ENCODE measurements at regions not wholly inside any gene's neighbourhood (a gene's known extent, or its start where the extent isn't known, plus 50 kb on each side); places are given as distances from the start of the nearest gene placed in this dataset.

GRCh38 chr17:79322211-79323123 lies 247.8 kb downstream of the ENGASE start:
- no peak for TF ChIP-seq CTCF (IDR thresholded peaks at IDR 0.05; ENCODE audit: low read depth, low read length)
- no peak for DNase-seq (ENCODE audit: low read depth)
- H3K4me3 ChIP-seq (ENCODE audit: low read depth, low read length): no peak overlapping the region

- TF ChIP-seq MAX (IDR thresholded peaks at IDR 0.05; ENCODE audit: low read depth, low read length) (no peak), POLR2A (IDR thresholded peaks at IDR 0.05; ENCODE audit: extremely low read depth, insufficient read length) (no peak), CTCF (IDR thresholded peaks at IDR 0.05; ENCODE audit: low read depth, low read length) (no peak), MYC (IDR thresholded peaks at IDR 0.05; ENCODE audit: low read depth, low read length) (no peak)
- DNase-seq (ENCODE audit: low read depth): no peak
- no peak overlapping the region for H3K4me3 ChIP-seq (ENCODE audit: low read depth, low read length)
These were observed 245.7 kb downstream of the ENGASE start for GRCh38 chr17:79320331-79320730.

- no peak for DNase-seq (ENCODE audit: low read depth)
- TF ChIP-seq POLR2A (IDR thresholded peaks at IDR 0.05; ENCODE audit: extremely low read depth, insufficient read length) (no peak), CTCF (IDR thresholded peaks at IDR 0.05; ENCODE audit: low read depth, low read length) (no peak)
These were observed 243.3 kb downstream of the ENGASE start for GRCh38 chr17:79317916-79318315.

GRCh38 chr17:79316805-79317204 lies 242.2 kb downstream of the ENGASE start:
- TF ChIP-seq POLR2A (IDR thresholded peaks at IDR 0.05; ENCODE audit: extremely low read depth, insufficient read length) (no peak), MYC (IDR thresholded peaks at IDR 0.05; ENCODE audit: low read depth, low read length) (no peak), CTCF (IDR thresholded peaks at IDR 0.05; ENCODE audit: low read depth, low read length) (no peak), MAX (IDR thresholded peaks at IDR 0.05; ENCODE audit: low read depth, low read length) (no peak)
- no peak for DNase-seq (ENCODE audit: low read depth)
- no peak overlapping the region for H3K4me3 ChIP-seq (ENCODE audit: low read depth, low read length)

More at GRCh38 chr17:79317916-79318315, 243.3 kb downstream of the ENGASE start:
- no peak overlapping the region for H3K4me3 ChIP-seq (ENCODE audit: low read depth, low read length)

GRCh38 chr17:79315358-79316105 lies 240.9 kb downstream of the ENGASE start:
- H3K4me3 ChIP-seq (ENCODE audit: low read depth, low read length): no peak overlapping the region
- no peak for DNase-seq (ENCODE audit: low read depth)
- no peak for TF ChIP-seq MYC (IDR thresholded peaks at IDR 0.05; ENCODE audit: low read depth, low read length)
- no peak for TF ChIP-seq CTCF (IDR thresholded peaks at IDR 0.05; ENCODE audit: low read depth, low read length)
- no peak for TF ChIP-seq POLR2A (IDR thresholded peaks at IDR 0.05; ENCODE audit: extremely low read depth, insufficient read length)
- TF ChIP-seq MAX (IDR thresholded peaks at IDR 0.05; ENCODE audit: low read depth, low read length): no peak
